ENCODE measurements at regions not wholly inside any gene's neighbourhood (a gene's known extent, or its start where the extent isn't known, plus 50 kb on each side); places are given as distances from the start of the nearest gene placed in this dataset.

GRCh38 chr1:102732927-102733326 lies 375.4 kb downstream of the COL11A1 start:
- Mint-ChIP-seq H3K4me1 (ENCODE audit: unreplicated experiment) (no peaks in the 10 kb centered on the region), H3K36me3 (ENCODE audit: low read depth, unreplicated experiment) (no peaks in the 10 kb centered on the region), H3K27me3 (ENCODE audit: unreplicated experiment) (no peaks in the 10 kb centered on the region), H3K4me3 (ENCODE audit: unreplicated experiment) (no peak overlapping the region), H3K27ac (ENCODE audit: unreplicated experiment) (no peak overlapping the region), H3K9me3 (ENCODE audit: unreplicated experiment) (no peaks in the 10 kb centered on the region)
- DNase-seq (ENCODE audit: low spot score), result no peak
- TF ChIP-seq, protein P1, sequence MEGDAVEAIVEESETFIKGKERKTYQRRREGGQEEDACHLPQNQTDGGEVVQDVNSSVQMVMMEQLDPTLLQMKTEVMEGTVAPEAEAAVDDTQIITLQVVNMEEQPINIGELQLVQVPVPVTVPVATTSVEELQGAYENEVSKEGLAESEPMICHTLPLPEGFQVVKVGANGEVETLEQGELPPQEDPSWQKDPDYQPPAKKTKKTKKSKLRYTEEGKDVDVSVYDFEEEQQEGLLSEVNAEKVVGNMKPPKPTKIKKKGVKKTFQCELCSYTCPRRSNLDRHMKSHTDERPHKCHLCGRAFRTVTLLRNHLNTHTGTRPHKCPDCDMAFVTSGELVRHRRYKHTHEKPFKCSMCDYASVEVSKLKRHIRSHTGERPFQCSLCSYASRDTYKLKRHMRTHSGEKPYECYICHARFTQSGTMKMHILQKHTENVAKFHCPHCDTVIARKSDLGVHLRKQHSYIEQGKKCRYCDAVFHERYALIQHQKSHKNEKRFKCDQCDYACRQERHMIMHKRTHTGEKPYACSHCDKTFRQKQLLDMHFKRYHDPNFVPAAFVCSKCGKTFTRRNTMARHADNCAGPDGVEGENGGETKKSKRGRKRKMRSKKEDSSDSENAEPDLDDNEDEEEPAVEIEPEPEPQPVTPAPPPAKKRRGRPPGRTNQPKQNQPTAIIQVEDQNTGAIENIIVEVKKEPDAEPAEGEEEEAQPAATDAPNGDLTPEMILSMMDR (IDR thresholded peaks at IDR 0.05; ENCODE audit: unreplicated experiment), result no peak

GRCh38 chr1:102726417-102726816 lies 381.9 kb downstream of the COL11A1 start:
- no peak overlapping the region for H3K4me3 Mint-ChIP-seq (ENCODE audit: unreplicated experiment)
- no peak for DNase-seq (ENCODE audit: low spot score)
- H3K27me3 Mint-ChIP-seq (ENCODE audit: unreplicated experiment), result no peaks in the 10 kb centered on the region
- no peaks in the 10 kb centered on the region for H3K36me3 Mint-ChIP-seq (ENCODE audit: low read depth, unreplicated experiment)
- H3K4me1 Mint-ChIP-seq (ENCODE audit: unreplicated experiment), result no peaks in the 10 kb centered on the region
- H3K27ac Mint-ChIP-seq (ENCODE audit: unreplicated experiment), result no peak overlapping the region
- TF ChIP-seq, protein P1 (IDR thresholded peaks at IDR 0.05; ENCODE audit: unreplicated experiment), result no peak
- no peaks in the 10 kb centered on the region for H3K9me3 Mint-ChIP-seq (ENCODE audit: unreplicated experiment)

- Mint-ChIP-seq H3K9me3 (ENCODE audit: unreplicated experiment) (no peaks in the 10 kb centered on the region), H3K4me1 (ENCODE audit: unreplicated experiment) (no peaks in the 10 kb centered on the region), H3K4me3 (ENCODE audit: unreplicated experiment) (no peak overlapping the region), H3K27ac (ENCODE audit: unreplicated experiment) (no peak overlapping the region), H3K36me3 (ENCODE audit: low read depth, unreplicated experiment) (no peaks in the 10 kb centered on the region), H3K27me3 (ENCODE audit: unreplicated experiment) (no peaks in the 10 kb centered on the region)
- TF ChIP-seq, protein P1 (IDR thresholded peaks at IDR 0.05; ENCODE audit: unreplicated experiment), result no peak
- no peak for DNase-seq (ENCODE audit: low spot score)
These were observed 383.6 kb downstream of the COL11A1 start for GRCh38 chr1:102724741-102725140.

- Mint-ChIP-seq H3K27me3 (ENCODE audit: unreplicated experiment) (no peaks in the 10 kb centered on the region), H3K36me3 (ENCODE audit: low read depth, unreplicated experiment) (no peaks in the 10 kb centered on the region), H3K4me3 (ENCODE audit: unreplicated experiment) (no peak overlapping the region), H3K4me1 (ENCODE audit: unreplicated experiment) (no peaks in the 10 kb centered on the region), H3K27ac (ENCODE audit: unreplicated experiment) (no peak overlapping the region), H3K9me3 (ENCODE audit: unreplicated experiment) (no peaks in the 10 kb centered on the region)
- TF ChIP-seq, protein P1 (IDR thresholded peaks at IDR 0.05; ENCODE audit: unreplicated experiment), result no peak
- DNase-seq (ENCODE audit: low spot score), result no peak
These were observed 393.2 kb downstream of the COL11A1 start for GRCh38 chr1:102715150-102715549.

GRCh38 chr1:102699524-102699923 lies 408.8 kb downstream of the COL11A1 start:
- H3K4me3 Mint-ChIP-seq (ENCODE audit: unreplicated experiment), result no peak overlapping the region
- TF ChIP-seq, protein P1 (IDR thresholded peaks at IDR 0.05; ENCODE audit: unreplicated experiment), result no peak
- no peaks in the 10 kb centered on the region for H3K9me3 Mint-ChIP-seq (ENCODE audit: unreplicated experiment)
- no peaks in the 10 kb centered on the region for H3K4me1 Mint-ChIP-seq (ENCODE audit: unreplicated experiment)
- H3K36me3 Mint-ChIP-seq (ENCODE audit: low read depth, unreplicated experiment), result no peaks in the 10 kb centered on the region
- no peak for DNase-seq (ENCODE audit: low spot score)
- no peak overlapping the region for H3K27ac Mint-ChIP-seq (ENCODE audit: unreplicated experiment)
- no peaks in the 10 kb centered on the region for H3K27me3 Mint-ChIP-seq (ENCODE audit: unreplicated experiment)

Data from endothelial cell (in vitro differentiated cells).